Central memory CD8-positive, alpha-beta T cell (primary cell): ENCODE measurements at regions not wholly inside any gene's neighbourhood (a gene's known extent, or its start where the extent isn't known, plus 50 kb on each side); places are given as distances from the start of the nearest gene placed in this dataset.

Source experiments
- ATAC-seq: fragments of 150-1000 bp; cut with Tn5 transposase; replicated peaks from 2 replicates; pipeline ENCODE4 v1.10.0; 2022; ENCODE audit warnings: mild to moderate bottlenecking, moderate FRiP score, moderate number of reproducible peaks; ENCODE audit not compliant: poor library complexity, severe bottlenecking; ENCODE audit errors: extremely low read depth
- DNase-seq, 2 donors: peaks; one replicate each; pipeline ENCODE4 v3.0.0; 2021; ENCODE audit warnings: low spot score in 2 of 2
- H3K27ac Mint-ChIP-seq: one replicate; pipeline ENCODE4 v1.8.0; 2022; ENCODE audit warnings: low read depth, mild to moderate bottlenecking, moderate library complexity, mixed read lengths
- H3K27me3 Mint-ChIP-seq: one replicate; pipeline ENCODE4 v1.8.0; 2022; ENCODE audit warnings: mixed read lengths
- H3K36me3 Mint-ChIP-seq: one replicate; pipeline ENCODE4 v1.8.0; 2022; ENCODE audit warnings: mild to moderate bottlenecking, moderate library complexity, mixed read lengths; ENCODE audit not compliant: insufficient read depth
- H3K4me1 Mint-ChIP-seq: one replicate; pipeline ENCODE4 v1.8.0; 2022; ENCODE audit warnings: mixed read lengths
- H3K4me3 Mint-ChIP-seq: one replicate; pipeline ENCODE4 v1.8.0; 2022; ENCODE audit warnings: mild to moderate bottlenecking, moderate library complexity, mixed read lengths
- H3K9me3 Mint-ChIP-seq: one replicate; pipeline ENCODE4 v1.8.0; 2022; ENCODE audit warnings: mixed read lengths

DNA sequence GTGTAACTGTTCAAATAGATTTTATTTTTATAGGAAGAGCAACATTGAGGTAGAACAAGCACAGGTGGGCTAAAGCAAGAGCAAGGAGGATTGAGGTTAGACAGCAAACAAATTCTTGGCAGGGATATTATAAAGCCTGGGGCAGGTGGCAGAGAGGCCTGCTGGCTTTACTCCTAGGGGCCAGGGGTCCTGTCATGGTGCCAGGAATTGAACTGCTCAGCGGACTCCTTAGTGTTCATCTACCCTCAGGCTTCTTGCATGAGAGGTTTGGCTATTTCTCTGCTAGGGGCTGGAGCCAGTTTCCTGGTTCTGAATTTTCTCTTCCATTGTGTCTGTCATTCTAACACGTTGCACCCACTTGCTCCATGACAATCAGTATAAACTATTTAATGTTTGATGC is 217.2 kb upstream of the NCAM1 start:
- no peak overlapping the region for H3K27ac Mint-ChIP-seq
- H3K36me3 Mint-ChIP-seq = no peaks in the 10 kb centered on the region
- peaks cover 49% of the 10 kb centered on the region for H3K27me3 Mint-ChIP-seq
- peaks cover 6% of the 10 kb centered on the region for H3K4me1 Mint-ChIP-seq
- ATAC-seq = no peak
- DNase-seq = no peak
- H3K9me3 Mint-ChIP-seq = peaks cover 7% of the 10 kb centered on the region
- H3K4me3 Mint-ChIP-seq = no peak overlapping the region

DNA sequence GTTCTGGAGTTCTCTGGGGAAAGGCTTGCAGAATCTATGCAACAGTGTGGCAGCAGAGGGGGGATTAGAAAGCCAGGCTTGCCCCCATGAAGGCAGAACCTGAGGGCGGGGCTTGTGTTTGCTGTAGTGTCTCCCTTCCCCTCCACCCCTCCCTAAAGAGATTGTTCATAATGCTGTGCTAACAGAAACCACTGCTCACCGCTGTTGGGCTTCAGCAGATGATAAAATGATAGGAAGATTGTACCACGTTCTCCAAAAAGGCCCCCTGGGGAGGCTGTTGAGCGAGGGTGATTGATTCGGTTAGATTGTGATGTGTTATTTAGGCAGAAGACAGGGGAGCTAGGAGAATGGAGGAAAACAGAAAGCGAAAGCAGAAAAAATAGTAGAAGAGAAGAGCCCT is 215.2 kb upstream of the NCAM1 start:
- no peak for DNase-seq
- H3K4me3 Mint-ChIP-seq = no peak overlapping the region
- H3K9me3 Mint-ChIP-seq = peaks cover 7% of the 10 kb centered on the region
- H3K27ac Mint-ChIP-seq = no peak overlapping the region
- H3K27me3 Mint-ChIP-seq = peaks cover 49% of the 10 kb centered on the region
- no peak for ATAC-seq
- H3K4me1 Mint-ChIP-seq = peaks cover 6% of the 10 kb centered on the region
- H3K36me3 Mint-ChIP-seq = no peaks in the 10 kb centered on the region

DNA sequence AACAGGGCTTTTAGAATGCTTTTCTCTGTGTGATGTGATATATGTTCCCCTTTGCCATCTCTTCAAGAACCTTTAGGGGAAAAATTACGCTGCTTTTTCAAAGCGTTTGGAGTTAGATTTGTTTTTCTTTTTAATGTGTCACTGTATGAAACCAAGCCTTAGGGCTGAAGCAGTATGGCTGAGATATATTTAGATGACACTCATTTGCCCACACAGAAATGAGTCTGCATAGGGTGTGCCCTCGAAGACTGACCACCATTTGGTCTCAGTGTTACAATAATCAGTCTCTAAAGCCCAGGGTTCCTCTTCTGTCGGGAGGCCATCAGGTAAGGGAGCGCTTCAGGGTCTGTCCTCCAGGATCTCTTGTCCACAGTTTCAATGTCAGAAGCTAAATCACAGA is 213.0 kb upstream of the NCAM1 start:
- Mint-ChIP-seq H3K4me3 (no peak overlapping the region), H3K27me3 (peaks cover 40% of the 10 kb centered on the region), H3K9me3 (peaks cover 7% of the 10 kb centered on the region), H3K4me1 (peaks cover 6% of the 10 kb centered on the region), H3K36me3 (no peaks in the 10 kb centered on the region), H3K27ac (no peak overlapping the region)
- DNase-seq (no peak), ATAC-seq (no peak)

DNA sequence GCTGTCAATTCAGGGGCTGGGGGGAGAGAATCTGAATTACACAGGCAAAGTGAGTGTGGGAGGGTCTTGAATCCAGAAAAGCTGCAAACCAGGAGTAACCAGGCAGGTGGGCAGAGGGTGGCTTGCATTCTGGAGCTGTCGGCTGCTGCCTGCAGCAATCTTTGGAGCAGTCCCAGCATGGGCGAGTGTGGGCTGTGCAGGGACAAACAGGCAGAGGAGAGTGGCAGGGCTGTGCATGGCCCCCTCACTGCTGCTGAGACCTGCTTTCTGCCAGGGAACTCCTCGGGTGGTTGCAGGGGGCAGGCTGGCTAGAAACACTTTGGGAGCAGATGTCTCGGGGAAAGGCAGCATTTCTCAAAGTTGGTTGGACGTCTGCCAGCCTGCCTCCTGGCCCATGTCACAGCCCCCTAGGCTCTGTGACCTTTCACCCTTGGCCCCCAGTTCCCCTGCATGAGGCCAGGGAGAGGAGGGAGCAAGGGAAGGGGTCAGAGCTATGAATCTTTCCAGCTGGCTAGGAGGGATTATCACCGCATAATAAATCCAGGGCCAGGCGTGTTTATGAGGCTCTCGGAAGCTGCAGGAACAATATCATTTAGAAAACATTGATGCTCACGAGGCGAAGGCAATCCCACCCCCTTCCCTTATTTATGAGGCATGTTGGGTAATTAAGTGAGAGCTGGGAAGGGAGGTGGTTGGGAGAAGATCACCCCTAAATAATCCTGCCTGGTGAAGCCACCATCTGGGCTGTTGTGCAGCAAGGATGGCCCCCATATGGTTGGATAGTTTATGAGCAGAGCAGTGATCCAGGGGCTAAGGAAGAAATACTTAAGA is 212.3 kb upstream of the NCAM1 start:
- ATAC-seq (no peak), DNase-seq (no peak)
- Mint-ChIP-seq H3K27ac (no peak overlapping the region), H3K4me3 (no peak overlapping the region), H3K4me1 (peaks cover 6% of the 10 kb centered on the region), H3K9me3 (peaks cover 7% of the 10 kb centered on the region), H3K27me3 (peaks cover 37% of the 10 kb centered on the region), H3K36me3 (no peaks in the 10 kb centered on the region)

DNA sequence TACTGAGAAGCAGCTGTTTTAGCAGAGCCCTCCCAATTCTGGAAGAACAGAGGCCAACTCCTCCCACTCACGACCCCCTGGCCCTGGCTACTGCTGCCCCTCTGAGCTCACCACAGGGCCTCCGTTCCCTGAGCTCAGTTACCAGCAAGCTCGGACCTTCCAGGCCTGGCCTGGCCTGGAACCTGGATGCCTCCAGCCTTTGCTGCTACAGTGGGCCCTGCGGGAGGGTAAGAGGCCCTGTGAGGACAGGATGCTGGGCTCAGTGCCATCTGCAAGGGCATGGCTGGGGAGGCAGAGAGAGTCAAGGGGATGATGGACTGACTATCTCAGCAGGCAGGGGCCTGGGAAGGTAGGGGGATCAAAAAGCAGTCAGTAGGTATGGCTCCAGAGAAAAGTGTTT is 209.9 kb upstream of the NCAM1 start:
- Mint-ChIP-seq H3K36me3 (no peaks in the 10 kb centered on the region), H3K27me3 (peaks cover 15% of the 10 kb centered on the region), H3K9me3 (peaks cover 2% of the 10 kb centered on the region), H3K27ac (no peak overlapping the region), H3K4me3 (no peak overlapping the region), H3K4me1 (peaks cover under 1% of the 10 kb centered on the region)
- no peak for ATAC-seq
- DNase-seq = no peak

DNA sequence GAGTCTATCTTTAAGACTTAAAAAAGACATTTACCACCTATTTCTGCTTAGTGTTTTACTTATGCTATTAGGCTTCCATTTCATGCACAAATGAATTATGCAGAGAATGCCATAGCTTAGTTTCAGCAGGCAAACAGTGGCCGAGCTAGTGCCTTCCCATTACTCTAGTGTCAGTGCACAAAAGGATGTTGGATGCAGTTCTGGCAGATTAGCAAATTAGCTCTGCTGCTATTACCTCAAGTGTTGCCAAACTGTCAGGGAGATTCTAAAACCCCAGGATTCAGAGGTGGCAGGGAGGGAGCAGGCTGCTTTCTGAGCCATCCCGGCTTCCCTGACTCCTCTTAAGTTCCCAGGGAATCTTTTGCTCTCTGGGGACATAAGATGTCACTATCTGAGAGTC is 209.4 kb upstream of the NCAM1 start:
- DNase-seq (no peak), ATAC-seq (no peak)
- peaks cover 10% of the 10 kb centered on the region for H3K27me3 Mint-ChIP-seq
- no peak overlapping the region for H3K4me3 Mint-ChIP-seq
- H3K36me3 Mint-ChIP-seq = no peaks in the 10 kb centered on the region
- H3K4me1 Mint-ChIP-seq = no peaks in the 10 kb centered on the region
- no peaks in the 10 kb centered on the region for H3K9me3 Mint-ChIP-seq
- H3K27ac Mint-ChIP-seq = no peak overlapping the region

DNA sequence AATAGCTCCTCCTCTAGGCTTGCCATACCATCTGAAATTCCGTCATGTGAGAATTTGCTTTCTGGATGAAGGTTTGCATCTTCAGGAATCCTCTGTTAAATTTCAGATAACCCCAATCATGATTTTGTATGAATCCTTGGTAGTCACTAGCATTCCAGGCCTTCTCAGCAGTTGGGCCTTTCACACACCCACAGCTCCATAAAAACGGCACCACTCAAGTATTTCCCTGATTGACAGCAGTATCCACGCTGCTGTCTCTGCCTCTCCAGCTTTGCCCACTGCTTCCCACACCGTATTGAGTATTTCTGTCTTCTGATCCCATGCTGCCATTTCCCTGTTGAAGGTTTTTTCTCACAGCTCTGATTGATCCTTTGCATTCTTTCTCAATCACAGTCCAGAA is 208.7 kb upstream of the NCAM1 start:
- Mint-ChIP-seq H3K27ac (no peak overlapping the region), H3K4me1 (no peaks in the 10 kb centered on the region), H3K36me3 (no peaks in the 10 kb centered on the region), H3K9me3 (no peaks in the 10 kb centered on the region), H3K4me3 (no peak overlapping the region), H3K27me3 (peaks cover 9% of the 10 kb centered on the region)
- ATAC-seq (no peak), DNase-seq (no peak)

DNA sequence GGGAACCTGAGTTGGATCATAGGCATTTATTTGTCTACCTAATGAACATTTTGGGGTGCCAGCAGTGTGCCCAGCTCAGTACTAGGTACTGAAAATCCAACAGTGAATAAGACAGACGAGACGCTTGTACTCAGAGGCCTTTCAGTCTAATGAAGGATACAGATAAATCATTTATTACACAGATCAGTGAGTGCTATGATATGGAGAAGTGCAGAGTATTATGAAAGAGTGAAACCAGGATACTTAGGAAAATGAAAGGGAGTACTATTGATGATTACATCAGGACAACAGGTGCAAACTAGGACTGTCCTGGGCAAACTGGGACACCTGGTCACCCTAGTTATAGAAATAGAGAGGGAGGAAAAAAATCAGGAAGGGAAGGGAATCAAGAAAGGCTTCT is 207.5 kb upstream of the NCAM1 start:
- H3K9me3 Mint-ChIP-seq = no peaks in the 10 kb centered on the region
- no peak overlapping the region for H3K27ac Mint-ChIP-seq
- H3K27me3 Mint-ChIP-seq = peaks cover 3% of the 10 kb centered on the region
- DNase-seq (no peak), ATAC-seq (no peak)
- no peaks in the 10 kb centered on the region for H3K36me3 Mint-ChIP-seq
- H3K4me1 Mint-ChIP-seq = no peaks in the 10 kb centered on the region
- H3K4me3 Mint-ChIP-seq = no peak overlapping the region

DNA sequence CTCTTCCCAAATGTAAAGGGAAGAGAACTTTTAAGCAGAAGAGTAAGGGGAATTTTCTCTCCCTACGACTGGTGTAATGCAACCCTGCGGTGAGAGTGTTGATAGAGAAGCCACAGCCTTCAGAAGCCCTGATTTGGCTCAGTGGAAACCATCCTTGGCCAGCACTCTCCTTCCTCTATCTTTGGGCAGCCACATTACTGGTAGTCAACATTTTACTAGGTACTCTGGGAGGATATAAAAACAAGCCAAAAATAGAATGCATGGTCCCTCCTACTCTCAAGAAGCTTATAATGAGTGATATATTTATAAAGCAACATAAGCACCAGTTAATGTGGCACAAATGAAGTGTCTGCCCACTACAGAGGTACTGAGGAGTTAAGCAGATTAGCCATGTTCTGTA is 201.8 kb upstream of the NCAM1 start:
- H3K9me3 Mint-ChIP-seq = no peaks in the 10 kb centered on the region
- H3K36me3 Mint-ChIP-seq = no peaks in the 10 kb centered on the region
- DNase-seq (no peak), ATAC-seq (no peak)
- H3K27me3 Mint-ChIP-seq = peaks cover 11% of the 10 kb centered on the region
- H3K4me3 Mint-ChIP-seq = no peak overlapping the region
- H3K4me1 Mint-ChIP-seq = no peaks in the 10 kb centered on the region
- H3K27ac Mint-ChIP-seq = no peak overlapping the region

DNA sequence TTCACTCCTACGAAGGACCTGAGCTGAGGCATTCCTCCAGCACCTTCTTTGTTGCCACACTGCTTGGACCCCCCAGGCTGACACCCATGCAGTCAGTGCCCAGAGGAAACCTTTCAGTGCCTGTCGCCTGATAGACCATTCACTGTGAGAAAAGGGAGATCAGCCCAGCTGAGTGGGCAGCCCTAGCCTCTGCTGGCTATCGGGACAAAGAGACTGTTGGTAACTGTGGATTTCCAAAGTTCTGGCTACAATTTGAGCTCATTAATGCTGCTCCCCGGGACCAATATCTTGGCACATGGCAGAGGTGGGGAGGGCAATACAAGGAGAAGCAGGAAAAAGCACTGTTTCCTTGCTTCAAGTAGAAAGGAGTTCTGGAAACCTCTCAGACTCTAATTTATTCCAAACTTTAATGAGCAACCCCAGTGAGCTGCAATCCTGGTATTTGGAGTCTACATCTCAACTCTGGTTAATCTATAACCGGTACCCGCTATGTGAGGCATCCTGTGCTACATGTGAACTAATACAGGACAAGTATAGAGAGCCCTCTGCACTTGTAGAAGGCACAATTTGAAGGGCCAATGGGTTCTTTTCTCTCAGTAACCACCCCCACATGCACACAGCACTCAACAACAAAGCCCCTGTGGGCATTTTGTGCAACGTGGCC is 200.7 kb upstream of the NCAM1 start:
- H3K36me3 Mint-ChIP-seq = no peaks in the 10 kb centered on the region
- H3K27ac Mint-ChIP-seq = no peak overlapping the region
- no peak for DNase-seq
- no peaks in the 10 kb centered on the region for H3K9me3 Mint-ChIP-seq
- H3K27me3 Mint-ChIP-seq = peaks cover 11% of the 10 kb centered on the region
- H3K4me3 Mint-ChIP-seq = no peak overlapping the region
- ATAC-seq = no peak
- no peaks in the 10 kb centered on the region for H3K4me1 Mint-ChIP-seq

DNA sequence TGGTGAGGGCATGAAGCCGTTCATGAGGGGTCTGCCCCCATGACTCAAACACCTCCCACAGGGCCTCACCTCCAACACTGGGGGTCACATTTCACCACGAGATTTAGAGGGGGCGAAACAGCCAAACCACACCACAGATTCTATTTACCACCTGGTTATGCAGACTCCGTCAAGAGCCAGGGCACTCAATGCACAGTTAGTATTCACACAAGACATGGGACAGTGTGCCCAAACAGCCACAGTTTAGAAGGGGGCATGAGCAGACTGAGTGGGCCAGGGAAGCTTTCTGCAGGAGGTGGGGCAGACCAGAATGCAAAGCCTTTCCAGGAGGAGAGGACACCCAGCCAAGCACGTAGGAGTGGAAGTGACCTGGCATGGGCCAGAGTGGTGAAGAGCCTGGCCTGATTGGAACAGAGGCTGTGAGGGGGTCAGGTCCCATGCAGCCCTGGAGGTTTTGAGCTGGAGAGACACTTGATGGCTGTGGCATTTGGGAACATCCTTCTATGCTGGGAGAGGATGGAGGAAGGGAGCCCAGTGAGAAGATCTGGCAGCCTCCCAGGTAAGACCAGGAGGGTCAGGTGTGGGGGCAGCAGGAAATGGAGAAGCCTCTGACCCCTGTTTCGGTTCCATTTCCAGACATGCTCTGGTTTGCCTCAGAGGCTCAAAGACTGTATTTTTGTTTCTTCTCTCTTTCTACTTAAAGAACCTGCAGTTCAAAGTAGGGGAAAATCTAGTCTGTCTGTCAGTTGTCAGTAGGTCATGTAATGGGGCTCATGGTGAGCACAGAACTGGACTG is 199.1 kb upstream of the NCAM1 start:
- Mint-ChIP-seq H3K27me3 (peaks cover 11% of the 10 kb centered on the region), H3K4me3 (no peak overlapping the region), H3K36me3 (peaks cover 1% of the 10 kb centered on the region), H3K4me1 (no peaks in the 10 kb centered on the region), H3K9me3 (no peaks in the 10 kb centered on the region), H3K27ac (no peak overlapping the region)
- DNase-seq (no peak), ATAC-seq (no peak)

DNA sequence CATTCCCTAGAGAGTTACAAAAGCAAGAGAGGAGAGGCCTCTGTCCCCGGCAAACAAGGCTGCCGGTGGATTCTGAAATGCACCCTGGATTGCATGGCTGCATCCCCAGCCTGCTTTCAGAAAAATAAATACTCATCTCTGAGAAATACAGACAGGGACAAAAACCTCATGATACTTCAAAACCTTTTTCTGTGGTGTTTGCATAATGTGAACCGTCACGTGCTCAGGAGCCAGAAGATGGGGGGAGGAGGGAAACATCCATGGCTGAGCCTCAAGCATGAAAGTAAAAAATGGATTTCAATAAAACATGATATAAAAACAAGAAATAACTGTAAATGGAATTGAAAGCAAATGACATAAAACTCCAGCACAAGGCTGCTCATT is 198.5 kb upstream of the NCAM1 start:
- H3K27ac Mint-ChIP-seq = no peak overlapping the region
- H3K4me3 Mint-ChIP-seq = no peak overlapping the region
- DNase-seq = no peak
- peaks cover 1% of the 10 kb centered on the region for H3K36me3 Mint-ChIP-seq
- H3K27me3 Mint-ChIP-seq = peaks cover 11% of the 10 kb centered on the region
- no peaks in the 10 kb centered on the region for H3K9me3 Mint-ChIP-seq
- no peak for ATAC-seq
- H3K4me1 Mint-ChIP-seq = no peaks in the 10 kb centered on the region

DNA sequence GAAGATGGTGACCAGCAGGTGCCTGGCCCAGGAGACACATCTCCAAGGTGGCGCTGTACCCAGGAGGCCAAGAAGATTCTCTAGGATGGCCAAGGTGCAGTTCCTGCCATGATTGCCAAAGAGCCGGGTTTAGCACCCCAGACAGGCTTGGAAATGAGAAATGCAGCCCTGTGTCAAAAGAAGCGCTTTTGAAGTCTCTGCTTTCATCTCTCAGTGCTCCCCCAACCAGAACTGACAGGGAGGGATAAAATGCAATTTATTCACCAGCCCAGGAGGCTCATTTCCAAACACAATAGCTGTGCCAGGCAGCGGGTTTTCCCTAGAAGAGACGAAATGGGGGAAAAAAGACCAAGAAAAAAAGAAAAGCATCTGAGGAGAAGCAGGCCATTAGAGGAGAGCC is 195.9 kb upstream of the NCAM1 start:
- H3K4me3 Mint-ChIP-seq = no peak overlapping the region
- no peak overlapping the region for H3K27ac Mint-ChIP-seq
- H3K27me3 Mint-ChIP-seq = peaks cover 18% of the 10 kb centered on the region
- H3K4me1 Mint-ChIP-seq = no peaks in the 10 kb centered on the region
- ATAC-seq (no peak), DNase-seq (no peak)
- H3K9me3 Mint-ChIP-seq = no peaks in the 10 kb centered on the region
- peaks cover 1% of the 10 kb centered on the region for H3K36me3 Mint-ChIP-seq
